Testis (tissue), 2 donors: ENCODE measurements at regions not wholly inside any gene's neighbourhood (a gene's known extent, or its start where the extent isn't known, plus 50 kb on each side); places are given as distances from the start of the nearest gene placed in this dataset.

ENCODE experiments used
- DNase-seq: peaks from one replicate; pipeline ENCODE4 v3.0.0-alpha.2; 2019
- H3K27ac ChIP-seq, 2 donors: fragments of 200-600 bp; sonication (generic); one replicate each; pipeline ENCODE4 v1.5.1; 2019
- H3K27me3 ChIP-seq: fragments of 200-600 bp; sonication (generic); one replicate; pipeline ENCODE4 v1.5.1; 2019
- H3K36me3 ChIP-seq: fragments of 200-600 bp; sonication (generic); one replicate; pipeline ENCODE4 v1.5.1; 2017; ENCODE audit warnings: low read depth; ENCODE audit errors: missing control alignments
- H3K4me1 ChIP-seq: fragments of 200-600 bp; sonication (generic); one replicate; pipeline ENCODE4 v1.5.1; 2019
- H3K4me3 ChIP-seq, 2 donors: fragments of 200-600 bp; sonication (generic); one replicate each; pipeline ENCODE4 v1.5.1; 2017 to 2019
- H3K9me3 ChIP-seq: fragments of 200-600 bp; sonication (generic); one replicate; pipeline ENCODE4 v1.5.1; 2017
- POLR2A ChIP-seq: fragments of 450-650 bp; IDR thresholded peaks from one replicate; pipeline ENCODE4 v1.6.1; 2017; ENCODE audit warnings: antibody characterized with exemption, mild to moderate bottlenecking, moderate library complexity
- WGBS, 2 donors: methylation state at CpG; one replicate each; pipeline ENCODE4 v1.1.5; 2018; 5-methylcytosine and 5-hydroxymethylcytosine counted together
- intact Hi-C: fragments of 100-400 bp; cut with DNase I; formaldehyde crosslinking; loops from one replicate; pipeline ENCODE4 v1.15.1; 2023; ENCODE audit warnings: low total_unique reads
- TF ChIP-seq, protein P1 (sequence below), 3 experiments: fragments of 450-650 bp in 2 of 3; fragments of 200-600 bp in 1 of 3; sonication (generic) in 1 of 3; IDR thresholded peaks; one replicate each; pipeline ENCODE4 v1.5.1; 2016 to 2019; ENCODE audit warnings: antibody characterized with exemption in 3 of 3, mild to moderate bottlenecking in 2 of 3, moderate library complexity in 1 of 3

- Histone ChIP-seq H3K27ac (no peak overlapping the region), H3K27me3 (no peaks in the 10 kb centered on the region), H3K36me3 (no peaks in the 10 kb centered on the region), H3K4me1 (no peaks in the 10 kb centered on the region), H3K4me3 (no peak overlapping the region), H3K9me3 (no peaks in the 10 kb centered on the region)
- no peak for DNase-seq
- WGBS, 2 donors, result 88% methylated on average over 3 of the region's 3 CpGs
- no peak for TF ChIP-seq POLR2A
- TF ChIP-seq, protein P1, sequence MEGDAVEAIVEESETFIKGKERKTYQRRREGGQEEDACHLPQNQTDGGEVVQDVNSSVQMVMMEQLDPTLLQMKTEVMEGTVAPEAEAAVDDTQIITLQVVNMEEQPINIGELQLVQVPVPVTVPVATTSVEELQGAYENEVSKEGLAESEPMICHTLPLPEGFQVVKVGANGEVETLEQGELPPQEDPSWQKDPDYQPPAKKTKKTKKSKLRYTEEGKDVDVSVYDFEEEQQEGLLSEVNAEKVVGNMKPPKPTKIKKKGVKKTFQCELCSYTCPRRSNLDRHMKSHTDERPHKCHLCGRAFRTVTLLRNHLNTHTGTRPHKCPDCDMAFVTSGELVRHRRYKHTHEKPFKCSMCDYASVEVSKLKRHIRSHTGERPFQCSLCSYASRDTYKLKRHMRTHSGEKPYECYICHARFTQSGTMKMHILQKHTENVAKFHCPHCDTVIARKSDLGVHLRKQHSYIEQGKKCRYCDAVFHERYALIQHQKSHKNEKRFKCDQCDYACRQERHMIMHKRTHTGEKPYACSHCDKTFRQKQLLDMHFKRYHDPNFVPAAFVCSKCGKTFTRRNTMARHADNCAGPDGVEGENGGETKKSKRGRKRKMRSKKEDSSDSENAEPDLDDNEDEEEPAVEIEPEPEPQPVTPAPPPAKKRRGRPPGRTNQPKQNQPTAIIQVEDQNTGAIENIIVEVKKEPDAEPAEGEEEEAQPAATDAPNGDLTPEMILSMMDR (IDR thresholded peaks at IDR 0.05), result no peak
- intact Hi-C loops, result no loop called here
These were observed 161.3 kb upstream of the BMP4 start for GRCh38 chr14:54117924-54118323.

DNA sequence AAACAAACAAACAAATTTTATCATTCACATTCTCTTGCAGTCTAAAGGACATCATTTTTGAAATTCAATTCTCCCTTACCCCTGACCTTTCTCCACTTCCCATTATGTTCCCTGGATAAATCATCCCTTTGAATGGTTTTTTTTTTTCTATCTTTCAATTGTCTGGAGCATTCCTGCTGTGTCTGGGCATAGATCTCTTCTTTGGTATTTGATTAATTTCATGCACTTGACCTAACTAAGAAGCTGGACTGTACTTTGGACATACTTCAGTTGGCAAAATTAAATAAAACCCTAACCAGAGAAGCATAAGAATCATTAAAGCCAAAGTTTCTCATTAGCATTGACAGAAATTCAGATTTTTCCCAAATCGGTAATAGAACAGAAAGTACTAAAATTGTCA lies 163.6 kb upstream of the BMP4 start:
- no peak for TF ChIP-seq POLR2A
- TF ChIP-seq, protein P1 (IDR thresholded peaks at IDR 0.05), result no peak
- H3K4me3 ChIP-seq, result no peak overlapping the region
- no peak overlapping the region for H3K27ac ChIP-seq
- H3K27me3 ChIP-seq, result no peaks in the 10 kb centered on the region
- no peaks in the 10 kb centered on the region for H3K4me1 ChIP-seq
- no peak for DNase-seq
- intact Hi-C loops, result no loop called here
- H3K36me3 ChIP-seq, result no peaks in the 10 kb centered on the region
- no peaks in the 10 kb centered on the region for H3K9me3 ChIP-seq
- WGBS, 2 donors, result 39 to 63% methylated on average over 1 of the region's 1 CpG

DNA sequence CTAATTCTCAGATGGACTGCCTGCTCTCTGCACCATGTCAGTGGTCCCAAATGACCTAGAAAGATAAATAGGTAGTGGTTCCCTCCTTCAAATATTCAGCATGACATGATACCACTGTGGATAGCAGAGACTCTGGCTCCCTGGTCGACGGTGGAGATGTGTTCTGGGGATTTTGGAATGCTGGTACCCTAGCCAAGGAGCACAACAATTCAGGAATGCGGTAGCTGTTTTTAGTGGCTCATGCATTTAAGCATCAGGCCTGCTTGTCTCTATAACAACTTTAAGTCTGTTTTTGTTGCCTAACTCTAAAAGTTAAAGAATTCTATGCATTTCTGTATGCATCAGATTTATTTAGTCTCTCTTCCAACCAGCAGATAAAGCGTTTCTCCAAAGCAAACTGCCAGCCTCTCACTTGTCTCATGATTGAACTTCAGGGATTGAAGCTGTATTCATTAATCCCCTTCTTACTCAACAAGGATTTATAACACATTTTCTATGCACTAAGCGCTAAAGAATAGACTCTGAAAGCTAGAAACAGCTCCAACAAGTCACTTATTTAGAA lies 164.9 kb upstream of the BMP4 start:
- Histone ChIP-seq H3K4me3 (no peak overlapping the region), H3K27me3 (no peaks in the 10 kb centered on the region), H3K9me3 (no peaks in the 10 kb centered on the region), H3K4me1 (no peaks in the 10 kb centered on the region), H3K36me3 (no peaks in the 10 kb centered on the region), H3K27ac (no peak overlapping the region)
- no peak for DNase-seq
- TF ChIP-seq, protein P1 (IDR thresholded peaks at IDR 0.05), result no peak
- no peak for TF ChIP-seq POLR2A
- intact Hi-C loops, result no loop called here
- 65 to 67% methylated on average over 5 of the region's 5 CpGs for WGBS, 2 donors

GRCh38 chr14:54123841-54124240 lies 167.2 kb upstream of the BMP4 start:
- H3K4me1 ChIP-seq, result no peaks in the 10 kb centered on the region
- intact Hi-C loops, result no loop called here
- no peak overlapping the region for H3K4me3 ChIP-seq
- WGBS, 2 donors, result 95 to 100% methylated on average over 2 of the region's 2 CpGs
- no peak for DNase-seq
- TF ChIP-seq, protein P1 (IDR thresholded peaks at IDR 0.05), result no peak
- no peak for TF ChIP-seq POLR2A
- no peaks in the 10 kb centered on the region for H3K36me3 ChIP-seq
- no peak overlapping the region for H3K27ac ChIP-seq
- no peaks in the 10 kb centered on the region for H3K27me3 ChIP-seq
- no peaks in the 10 kb centered on the region for H3K9me3 ChIP-seq

DNA sequence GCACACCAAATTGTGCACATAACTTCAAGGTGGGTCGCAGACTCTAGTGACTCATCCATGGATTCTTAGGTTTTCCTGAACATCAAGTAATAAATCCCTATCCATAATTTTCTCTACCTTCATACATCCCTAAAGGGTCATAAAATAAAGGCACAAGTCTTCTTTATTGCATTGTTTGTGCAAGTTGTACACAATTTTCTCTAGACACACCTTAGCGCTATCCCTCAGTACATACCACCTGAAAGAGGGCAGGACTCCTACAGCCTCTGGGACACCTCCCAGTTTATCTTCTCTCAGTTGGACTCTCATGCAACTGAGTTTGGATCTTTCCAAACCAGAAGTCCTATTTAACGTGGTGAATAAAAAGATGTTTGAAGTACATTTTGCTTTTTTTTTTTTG lies 168.5 kb upstream of the BMP4 start:
- no peak for DNase-seq
- no peaks in the 10 kb centered on the region for H3K4me1 ChIP-seq
- no peak overlapping the region for H3K4me3 ChIP-seq
- no peaks in the 10 kb centered on the region for H3K27me3 ChIP-seq
- H3K27ac ChIP-seq, result no peak overlapping the region
- TF ChIP-seq, protein P1 (IDR thresholded peaks at IDR 0.05), result no peak
- TF ChIP-seq POLR2A, result no peak
- H3K36me3 ChIP-seq, result no peaks in the 10 kb centered on the region
- H3K9me3 ChIP-seq, result no peaks in the 10 kb centered on the region
- intact Hi-C loops, result no loop called here
- 93 to 94% methylated on average over 3 of the region's 3 CpGs for WGBS, 2 donors
